ENCODE measurements at regions not wholly inside any gene's neighbourhood (a gene's known extent, or its start where the extent isn't known, plus 50 kb on each side); places are given as distances from the start of the nearest gene placed in this dataset.
"Not testable (repeated sequence)": the region's sequence is repeated elsewhere in the genome, so short reads cannot be mapped to it uniquely, and the experiment has no call there.

DNA sequence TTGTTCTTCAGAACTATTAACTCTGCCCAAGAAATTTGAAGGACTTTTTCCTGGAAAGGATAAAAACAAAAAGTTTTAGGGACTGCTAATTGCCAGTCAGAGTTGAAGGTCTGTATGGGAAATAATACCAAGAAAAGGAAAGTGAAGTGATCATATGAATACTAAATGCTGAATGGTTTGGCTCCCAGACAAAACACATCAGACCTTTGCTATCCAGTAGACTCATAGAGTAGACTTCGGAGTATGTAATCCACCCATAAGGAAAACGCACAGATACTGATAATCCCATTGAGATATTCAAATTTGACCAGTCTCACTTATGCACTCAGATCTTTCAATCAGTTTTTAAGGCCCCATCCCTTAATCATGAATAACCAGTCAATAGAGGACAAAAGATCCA lies 319.0 kb upstream of the PTGER4 start:
- DNase-seq (ENCODE audit: insufficient read length, low spot score) (no peak), FAIRE-seq (no peak)
- TF ChIP-seq POU2F2 (IDR thresholded peaks at IDR 0.05; ENCODE audit: low read depth, low read length) = no peak
- no peak for TF ChIP-seq SPI1 (IDR thresholded peaks at IDR 0.05; ENCODE audit: low read depth, low read length)
- TF ChIP-seq TAF1 (IDR thresholded peaks at IDR 0.05; ENCODE audit: low read depth, low read length) = no peak
- TF ChIP-seq PAX5 (IDR thresholded peaks at IDR 0.05; ENCODE audit: insufficient read depth, low read length, severe bottlenecking) = no peak
- TF ChIP-seq POLR2A (IDR thresholded peaks at IDR 0.05; ENCODE audit: low read depth, low read length) = no peak
- no peak for TF ChIP-seq POLR2AphosphoS5 (IDR thresholded peaks at IDR 0.05; ENCODE audit: low read depth, low read length)

DNA sequence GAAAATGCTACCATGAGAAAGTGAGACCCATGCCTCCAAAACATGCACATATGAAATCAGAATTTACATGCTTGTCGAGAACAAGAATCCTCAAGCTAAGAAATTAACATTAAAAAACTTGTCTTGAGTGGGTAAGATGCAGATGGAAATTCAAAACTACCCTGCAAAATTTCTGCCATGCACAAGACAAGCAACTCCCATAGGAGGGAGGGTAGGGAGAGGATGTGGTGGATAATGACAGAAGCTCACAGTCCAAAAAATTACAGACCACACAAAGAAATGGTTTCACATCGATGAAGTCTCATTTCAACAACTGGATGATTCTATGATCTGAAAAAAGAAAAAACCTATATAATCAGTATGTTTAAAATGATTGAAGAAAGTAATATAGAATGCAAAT lies 319.9 kb upstream of the PTGER4 start:
- FAIRE-seq (no peak), DNase-seq (ENCODE audit: insufficient read length, low spot score) (no peak)
- no peak for TF ChIP-seq POLR2AphosphoS5 (IDR thresholded peaks at IDR 0.05; ENCODE audit: low read depth, low read length)

DNA sequence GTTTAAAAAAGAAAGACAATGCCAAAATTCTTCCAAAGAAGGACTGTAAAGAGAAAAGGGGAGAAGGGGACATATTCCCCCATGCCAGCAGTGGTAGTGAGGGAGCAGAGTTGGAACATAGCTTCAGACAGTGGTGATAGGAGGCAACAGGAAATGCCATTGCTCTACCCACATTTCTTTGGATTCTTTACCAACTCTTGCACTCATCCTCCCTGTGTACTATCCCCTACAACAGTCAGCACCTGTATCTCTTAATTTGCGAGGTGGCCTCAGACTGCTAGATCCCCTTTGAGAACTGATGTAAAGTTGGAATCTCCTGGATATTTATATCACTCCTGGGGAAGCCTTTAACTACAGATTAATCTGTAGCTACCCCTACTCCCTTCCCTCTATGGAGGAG lies 320.6 kb upstream of the PTGER4 start:
- TF ChIP-seq POU2F2 (IDR thresholded peaks at IDR 0.05; ENCODE audit: low read depth, low read length) (no peak), POLR2AphosphoS5 (IDR thresholded peaks at IDR 0.05; ENCODE audit: low read depth, low read length) (no peak), PAX5 (IDR thresholded peaks at IDR 0.05; ENCODE audit: insufficient read depth, low read length, severe bottlenecking) (no peak), TAF1 (IDR thresholded peaks at IDR 0.05; ENCODE audit: low read depth, low read length) (no peak), SPI1 (IDR thresholded peaks at IDR 0.05; ENCODE audit: low read depth, low read length) (no peak), POLR2A (IDR thresholded peaks at IDR 0.05; ENCODE audit: low read depth, low read length) (no peak)
- FAIRE-seq (no peak), DNase-seq (ENCODE audit: insufficient read length, low spot score) (no peak)

DNA sequence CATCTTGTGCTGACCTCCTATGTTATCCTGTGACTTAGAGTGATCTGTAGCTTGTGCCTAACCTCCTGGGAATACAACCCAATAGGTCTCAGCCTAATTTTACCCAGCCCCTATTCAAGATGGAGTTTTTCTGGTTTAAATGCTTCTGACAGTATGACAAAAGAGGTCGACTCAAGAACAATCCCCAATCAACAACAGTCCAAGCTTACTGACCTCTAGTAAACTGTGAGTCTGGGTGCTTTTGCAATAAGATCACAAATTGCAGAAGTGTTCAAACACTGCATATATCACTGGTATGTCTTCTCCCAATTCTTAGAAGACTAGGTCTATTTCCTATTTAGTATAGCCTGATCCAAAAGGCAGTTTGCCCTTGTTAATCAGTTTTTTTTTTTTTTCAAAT lies 323.5 kb upstream of the PTGER4 start:
- DNase-seq (ENCODE audit: insufficient read length, low spot score) = no peak
- no peak for FAIRE-seq
- TF ChIP-seq POLR2AphosphoS5 (IDR thresholded peaks at IDR 0.05; ENCODE audit: low read depth, low read length) (no peak), PAX5 (IDR thresholded peaks at IDR 0.05; ENCODE audit: insufficient read depth, low read length, severe bottlenecking) (no peak), POU2F2 (IDR thresholded peaks at IDR 0.05; ENCODE audit: low read depth, low read length) (no peak), POLR2A (IDR thresholded peaks at IDR 0.05; ENCODE audit: low read depth, low read length) (no peak), SPI1 (IDR thresholded peaks at IDR 0.05; ENCODE audit: low read depth, low read length) (no peak), TAF1 (IDR thresholded peaks at IDR 0.05; ENCODE audit: low read depth, low read length) (no peak)

DNA sequence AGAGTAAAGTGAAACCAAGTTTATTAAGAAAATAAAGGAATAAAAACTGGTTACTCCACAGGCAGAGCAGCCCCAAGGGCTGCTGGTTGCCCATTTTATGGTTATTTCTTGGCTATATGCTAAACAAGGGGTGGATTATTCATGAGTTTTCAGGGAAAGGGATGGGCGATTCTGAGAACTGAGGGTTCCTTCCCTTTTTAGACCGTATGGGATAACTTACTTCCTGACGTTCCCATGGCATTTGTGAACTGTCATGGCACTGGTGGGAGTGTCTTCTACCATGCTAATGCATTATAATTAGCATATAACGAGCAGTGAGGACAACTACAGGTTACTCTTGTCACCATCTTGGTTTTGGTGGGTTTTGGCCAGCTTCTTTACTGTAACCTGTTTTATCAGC lies 323.9 kb upstream of the PTGER4 start:
- FAIRE-seq (no peak), DNase-seq (ENCODE audit: insufficient read length, low spot score) (no peak)
- TF ChIP-seq SPI1 (IDR thresholded peaks at IDR 0.05; ENCODE audit: low read depth, low read length) (no peak), TAF1 (IDR thresholded peaks at IDR 0.05; ENCODE audit: low read depth, low read length) (no peak), POLR2A (IDR thresholded peaks at IDR 0.05; ENCODE audit: low read depth, low read length) (no peak), POU2F2 (IDR thresholded peaks at IDR 0.05; ENCODE audit: low read depth, low read length) (no peak), PAX5 (IDR thresholded peaks at IDR 0.05; ENCODE audit: insufficient read depth, low read length, severe bottlenecking) (no peak), POLR2AphosphoS5 (IDR thresholded peaks at IDR 0.05; ENCODE audit: low read depth, low read length) (no peak)

DNA sequence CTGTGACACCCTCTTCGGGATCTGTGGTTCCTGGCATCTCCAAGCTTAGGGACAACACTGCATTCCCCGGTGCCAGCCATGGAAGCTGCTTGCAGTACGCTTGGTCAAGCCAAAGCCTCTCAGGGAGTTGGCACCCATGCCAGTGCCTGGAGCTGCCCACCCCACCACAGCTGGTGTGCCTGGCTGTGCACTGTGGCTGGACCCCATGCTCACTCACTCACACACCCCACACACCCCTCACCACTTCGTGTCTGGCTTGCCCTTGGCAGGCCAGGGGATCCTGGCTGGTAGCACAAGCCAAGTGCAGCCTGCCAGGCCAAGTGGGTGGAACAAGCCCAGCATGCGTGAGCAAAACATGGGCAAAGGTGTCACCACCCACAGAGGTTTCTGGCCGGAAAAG lies 324.5 kb upstream of the PTGER4 start:
- TF ChIP-seq POLR2A (IDR thresholded peaks at IDR 0.05; ENCODE audit: low read depth, low read length) (no peak), PAX5 (IDR thresholded peaks at IDR 0.05; ENCODE audit: insufficient read depth, low read length, severe bottlenecking) (no peak), SPI1 (IDR thresholded peaks at IDR 0.05; ENCODE audit: low read depth, low read length) (no peak), POU2F2 (IDR thresholded peaks at IDR 0.05; ENCODE audit: low read depth, low read length) (no peak), TAF1 (IDR thresholded peaks at IDR 0.05; ENCODE audit: low read depth, low read length) (no peak), POLR2AphosphoS5 (IDR thresholded peaks at IDR 0.05; ENCODE audit: low read depth, low read length) (no peak)
- DNase-seq (ENCODE audit: insufficient read length, low spot score) (no peak), FAIRE-seq (no peak)

DNA sequence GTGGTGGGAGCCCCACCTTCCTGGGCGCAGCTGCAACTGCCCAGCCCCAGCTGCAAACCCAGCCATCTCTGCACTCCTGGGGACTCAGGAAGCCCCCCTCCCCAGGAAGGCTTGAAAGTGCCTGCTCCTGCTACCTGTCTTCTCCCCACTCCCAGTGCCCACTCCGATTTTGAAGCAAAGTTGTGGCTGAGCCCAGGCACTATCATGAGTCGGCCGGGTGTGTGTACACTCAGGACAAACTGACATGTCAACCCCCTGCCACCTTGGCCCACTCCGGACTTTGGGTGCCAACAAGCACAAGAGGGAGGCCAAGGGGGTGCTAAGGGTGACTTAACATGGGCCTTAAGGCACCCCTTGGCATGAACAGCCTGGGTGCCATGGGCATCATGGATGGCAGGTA lies 325.5 kb upstream of the PTGER4 start:
- DNase-seq (ENCODE audit: insufficient read length, low spot score) (no peak), FAIRE-seq (no peak)
- no peak for TF ChIP-seq TAF1 (IDR thresholded peaks at IDR 0.05; ENCODE audit: low read depth, low read length)
- no peak for TF ChIP-seq SPI1 (IDR thresholded peaks at IDR 0.05; ENCODE audit: low read depth, low read length)
- TF ChIP-seq POU2F2 (IDR thresholded peaks at IDR 0.05; ENCODE audit: low read depth, low read length) = no peak
- TF ChIP-seq POLR2AphosphoS5 (IDR thresholded peaks at IDR 0.05; ENCODE audit: low read depth, low read length) = no peak
- TF ChIP-seq POLR2A (IDR thresholded peaks at IDR 0.05; ENCODE audit: low read depth, low read length) = no peak
- TF ChIP-seq PAX5 (IDR thresholded peaks at IDR 0.05; ENCODE audit: insufficient read depth, low read length, severe bottlenecking) = no peak

DNA sequence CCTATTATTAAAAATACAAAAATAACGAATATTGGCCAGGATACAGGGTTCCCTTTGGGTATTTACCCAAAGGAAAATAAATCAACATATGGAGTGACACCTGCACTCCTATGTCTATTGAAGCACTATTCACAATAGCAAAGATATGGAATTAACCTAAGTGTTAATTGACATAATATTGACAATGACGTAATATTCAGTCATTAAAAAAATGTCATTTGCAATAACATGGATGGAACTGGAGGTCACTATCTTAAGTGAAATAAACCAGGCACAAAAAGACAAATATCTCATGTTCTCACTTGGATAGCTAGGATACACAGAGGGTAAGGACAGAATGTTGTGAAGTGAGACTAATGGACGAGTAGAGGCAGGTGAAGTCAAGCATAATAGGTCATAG lies 326.3 kb upstream of the PTGER4 start:
- FAIRE-seq (no peak), DNase-seq (ENCODE audit: insufficient read length, low spot score) (no peak)
- TF ChIP-seq POLR2AphosphoS5 (IDR thresholded peaks at IDR 0.05; ENCODE audit: low read depth, low read length) = no peak
- TF ChIP-seq TAF1 (IDR thresholded peaks at IDR 0.05; ENCODE audit: low read depth, low read length) = no peak
- TF ChIP-seq POLR2A (IDR thresholded peaks at IDR 0.05; ENCODE audit: low read depth, low read length) = no peak
- TF ChIP-seq POU2F2 (IDR thresholded peaks at IDR 0.05; ENCODE audit: low read depth, low read length) = no peak
- no peak for TF ChIP-seq SPI1 (IDR thresholded peaks at IDR 0.05; ENCODE audit: low read depth, low read length)
- TF ChIP-seq PAX5 (IDR thresholded peaks at IDR 0.05; ENCODE audit: insufficient read depth, low read length, severe bottlenecking) = no peak

DNA sequence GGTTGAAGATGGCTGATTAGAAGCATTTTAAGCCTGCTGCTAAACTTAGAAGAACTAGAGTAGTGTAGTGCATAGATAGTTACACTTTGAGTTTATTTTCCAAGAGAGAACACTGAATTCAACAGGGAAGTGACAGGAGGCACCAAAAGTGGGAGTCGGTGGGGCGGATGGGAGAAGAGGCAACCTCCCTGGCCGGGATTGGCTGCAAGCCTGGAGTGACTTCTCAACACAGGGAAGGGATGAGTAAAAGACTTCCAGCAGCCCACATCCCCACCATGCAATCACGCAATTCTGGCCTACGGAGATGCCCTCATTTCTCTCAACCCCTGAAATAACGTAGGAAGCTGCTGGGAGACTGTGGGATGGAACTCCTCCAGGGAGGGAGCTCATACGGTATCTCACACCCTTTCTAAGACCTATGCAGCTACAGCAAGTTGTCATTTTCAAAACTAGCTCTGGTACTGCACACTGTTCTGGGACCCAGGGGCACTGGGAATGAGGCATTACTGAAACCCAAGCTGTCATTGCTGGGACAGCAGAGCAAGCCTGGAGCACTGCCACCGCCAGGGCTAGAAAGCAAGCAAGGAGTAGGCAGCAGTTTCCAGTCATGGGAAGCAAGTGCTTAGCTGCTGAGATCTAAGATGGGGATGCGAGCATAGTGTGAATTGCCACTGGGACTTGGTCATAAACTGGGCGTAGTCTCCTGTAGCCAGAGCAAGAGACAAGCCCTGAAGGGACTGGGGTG lies 331.6 kb upstream of the PTGER4 start:
- no peak for FAIRE-seq

DNA sequence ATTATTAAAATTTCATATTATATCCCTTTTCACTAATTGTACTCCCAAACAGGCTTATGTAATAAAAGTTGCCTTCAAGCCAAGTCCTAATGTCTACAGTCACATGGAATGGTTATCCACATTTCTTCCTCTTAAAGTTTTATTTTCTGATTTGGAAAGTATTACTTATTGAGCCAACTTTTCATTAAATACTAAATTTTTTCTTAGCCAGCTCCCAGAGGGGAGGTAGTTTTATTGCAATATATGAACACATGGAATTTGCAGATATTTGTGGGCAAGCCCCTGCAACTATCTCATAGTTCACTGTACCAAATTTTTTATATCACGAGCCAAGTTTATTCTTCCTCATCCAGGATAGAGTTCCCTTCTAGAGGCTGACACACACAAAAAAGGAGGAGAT lies 332.8 kb upstream of the PTGER4 start:
- FAIRE-seq = no peak
- TF ChIP-seq PAX5 (IDR thresholded peaks at IDR 0.05; ENCODE audit: insufficient read depth, low read length, severe bottlenecking) (no peak), POLR2A (IDR thresholded peaks at IDR 0.05; ENCODE audit: low read depth, low read length) (no peak), SPI1 (IDR thresholded peaks at IDR 0.05; ENCODE audit: low read depth, low read length) (no peak)
- no peak for DNase-seq (ENCODE audit: insufficient read length, low spot score)

More for the DNA sequence above, 331.6 kb upstream of the PTGER4 start:
- TF ChIP-seq PAX5 (IDR thresholded peaks at IDR 0.05; ENCODE audit: insufficient read depth, low read length, severe bottlenecking) (no peak), POLR2AphosphoS5 (IDR thresholded peaks at IDR 0.05; ENCODE audit: low read depth, low read length) (no peak), SPI1 (IDR thresholded peaks at IDR 0.05; ENCODE audit: low read depth, low read length) (no peak), POLR2A (IDR thresholded peaks at IDR 0.05; ENCODE audit: low read depth, low read length) (no peak), TAF1 (IDR thresholded peaks at IDR 0.05; ENCODE audit: low read depth, low read length) (no peak), POU2F2 (IDR thresholded peaks at IDR 0.05; ENCODE audit: low read depth, low read length) (no peak)
- DNase-seq (ENCODE audit: insufficient read length, low spot score) = no peak

DNA sequence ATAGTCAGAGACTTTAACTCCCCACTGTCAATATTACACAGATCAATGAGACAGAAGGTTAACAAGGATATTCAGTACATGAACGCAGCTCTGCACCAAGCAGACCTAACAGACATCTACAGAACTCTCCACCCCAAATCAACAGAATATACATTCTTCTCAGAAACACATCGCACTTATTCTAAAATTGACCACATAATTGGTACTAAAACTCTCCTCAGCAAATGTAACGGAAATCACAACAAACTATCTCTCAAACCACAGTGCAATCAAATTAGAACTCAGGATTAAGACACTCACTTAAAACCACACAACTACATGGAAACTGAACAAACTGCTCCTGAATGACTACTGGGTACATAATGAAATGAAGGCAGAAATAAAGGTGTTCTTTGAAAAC lies 341.3 kb upstream of the PTGER4 start:
- DNase-seq (ENCODE audit: insufficient read length, low spot score); FAIRE-seq: not testable (repeated sequence)

All from GM12891 (cell line).